GM12878 (cell line): ENCODE measurements at regions not wholly inside any gene's neighbourhood (a gene's known extent, or its start where the extent isn't known, plus 50 kb on each side); places are given as distances from the start of the nearest gene placed in this dataset.

ENCODE experiments used
- ATAC-seq: fragments of 200-7000 bp; cut with Tn5 transposase; 3 replicates; pipeline ENCODE4 v1.9.1; 2020; ENCODE audit warnings: mild to moderate bottlenecking, moderate library complexity
- BruUV-seq: library from RNA; stranded (reverse); fragments of 400-500 nt; replicated peaks from 2 replicates; lab custom pipeline; 2021; lab: Mats Ljungman, UMichigan
- CTCF ChIA-PET: fragments of 300-600 bp; sonication (Branson Sonifier 250); formaldehyde crosslinking; extraction: SDS; loops from one replicate; lab custom pipeline; 2021; ENCODE audit warnings: inconsistent platforms; lab: Yijun Ruan, JAX
- POLR2A ChIA-PET: fragments of 350-600 bp; formaldehyde crosslinking; extraction: SDS; loops from one replicate; lab custom pipeline; 2021; ENCODE audit warnings: inconsistent platforms; lab: Charles Lee
- RAD21 ChIA-PET: fragments of 300-600 bp; sonication (Branson Sonifier 250); formaldehyde crosslinking; loops from one replicate; lab custom pipeline; 2023; ENCODE audit warnings: antibody characterized with exemption; ENCODE audit not compliant: unreplicated experiment; lab: Charles Lee
- SMC1A ChIA-PET: fragments of 300-600 bp; sonication (Branson Sonifier 250); formaldehyde crosslinking; loops from one replicate; lab custom pipeline; 2023; ENCODE audit not compliant: unreplicated experiment, uncharacterized antibody; lab: Charles Lee
- DNase-seq: peaks from one replicate; pipeline ENCODE4 v3.0.0-alpha.2; 2011; ENCODE audit warnings: low read depth, low spot score
- FAIRE-seq: peaks from 3 replicates; lab custom pipeline; 2011; peaks lifted over from hg19 to GRCh38; lab: Jason Lieb, UNC
- H2AFZ ChIP-seq: 2 replicates; pipeline ENCODE4 v1.6.0; 2011; ENCODE audit warnings: low read depth, low read length, control low read depth; ENCODE audit not compliant: control insufficient read depth
- H3K27ac ChIP-seq: 2 replicates; pipeline ENCODE4 v1.5.1; 2011; ENCODE audit warnings: control low read depth; ENCODE audit not compliant: control insufficient read depth, insufficient read depth
- H3K27me3 ChIP-seq, 2 experiments: replicated peaks in 1 of 2; 2 replicates each; pipeline versions ENCODE4 v1.6.0 to v1.6.1; 2011; ENCODE audit warnings: low read length in 1 of 2; ENCODE audit not compliant: control insufficient read depth in 2 of 2, insufficient read depth in 2 of 2
- H3K36me3 ChIP-seq, 2 experiments: 2 replicates each; pipeline ENCODE4 v1.5.1; 2011; ENCODE audit warnings: low read length in 1 of 2; ENCODE audit not compliant: control insufficient read depth in 2 of 2, insufficient read depth in 2 of 2
- H3K4me1 ChIP-seq: 2 replicates; pipeline ENCODE4 v1.6.1; 2011; ENCODE audit warnings: mild to moderate bottlenecking, low read length, moderate library complexity, mixed read lengths; ENCODE audit not compliant: control insufficient read depth, insufficient read depth
- H3K4me2 ChIP-seq: 2 replicates; pipeline ENCODE4 v1.6.0; 2011; ENCODE audit warnings: control low read depth; ENCODE audit not compliant: control insufficient read depth, insufficient read depth
- H3K4me3 ChIP-seq: fragments of 200-600 bp; sonication (generic); 2 replicates; pipeline ENCODE4 v1.5.1; 2016
- H3K79me2 ChIP-seq: 2 replicates; pipeline ENCODE4 v1.6.0; 2011; ENCODE audit warnings: low read length; ENCODE audit not compliant: control insufficient read depth, insufficient read depth
- H3K9ac ChIP-seq: 2 replicates; pipeline ENCODE4 v1.8.0; 2011; ENCODE audit warnings: low read length, control low read depth, mixed read lengths; ENCODE audit not compliant: control insufficient read depth, insufficient read depth
- H3K9me3 ChIP-seq: replicated peaks from 3 replicates; pipeline ENCODE4 v1.5.1; 2011; ENCODE audit warnings: mild to moderate bottlenecking, low read length; ENCODE audit not compliant: control insufficient read depth, insufficient read depth
- H4K20me1 ChIP-seq: 2 replicates; pipeline ENCODE4 v1.6.0; 2011; ENCODE audit not compliant: control insufficient read depth, insufficient read depth
- E2F8 ChIP-seq: fragments of 450-650 bp; IDR thresholded peaks from 2 replicates; pipeline ENCODE4 v1.6.1; 2018; ENCODE audit warnings: mild to moderate bottlenecking, low read depth, moderate library complexity; ENCODE audit not compliant: partially characterized antibody
- ETV6 ChIP-seq, 2 experiments: fragments of 450-650 bp in 1 of 2; IDR thresholded peaks in 1 of 2; conservative IDR thresholded peaks in 1 of 2; 2 replicates each; pipeline ENCODE4 v1.6.1; 2014; ENCODE audit warnings: antibody characterized with exemption in 1 of 2, borderline replicate concordance in 1 of 2, low read depth in 1 of 2, mild to moderate bottlenecking in 1 of 2, moderate library complexity in 1 of 2
- WRNIP1 ChIP-seq: IDR thresholded peaks from 2 replicates; pipeline ENCODE4 v1.6.1; 2011; ENCODE audit warnings: low read depth, low read length, improper control_type of control experiment, borderline replicate concordance
- WGBS: methylation state at CpG from one replicate; pipeline ENCODE4 v1.1.6; 2016; ENCODE audit warnings: low lambda C conversion rate; ENCODE audit not compliant: insufficient replicate concordance, insufficient coverage; ENCODE audit errors: missing lambda C conversion rate; 5-methylcytosine and 5-hydroxymethylcytosine counted together
- in situ Hi-C: fragments of 300-500 bp; cut with MboI; formaldehyde crosslinking; loops from 9 replicates; pipeline ENCODE4 v1.14.3; 2018; ENCODE audit warnings: mixed read lengths
- intact Hi-C: fragments of 100-400 bp; cut with micrococcal nuclease; formaldehyde crosslinking; loops from one replicate; pipeline ENCODE4 v1.14.2; 2022; ENCODE audit not compliant: unreplicated experiment

- TF ChIP-seq E2F8 (no peak), ETV6 (conservative IDR thresholded peaks at IDR 0.05 in 1 of 2, IDR thresholded peaks at IDR 0.05 in 1 of 2; ENCODE audit: borderline replicate concordance in 1 of 2, low read depth in 1 of 2) (no peak), WRNIP1 (no peak)
- TF ChIP-seq, all 136 proteins: peak for 0
- in situ Hi-C loops, result no loop called here
- no TSS peak for BruUV-seq
Measured at GRCh38 chr4:156661555-156661954, 310.0 kb downstream of the PDGFC start.

More at GRCh38 chr4:156661555-156661954, 310.0 kb downstream of the PDGFC start:
- FAIRE-seq, result no peak
- ChIA-PET CTCF (interaction anchor here (1.2 kb wide), 1 partner anchor 15 kb away, joined by 4 read pairs; no protein-coding TSS in a partner anchor), RAD21 (interaction anchor here (1.0 kb wide), 1 partner anchor 226 kb away, joined by 3 read pairs; no protein-coding TSS in a partner anchor), POLR2A (no interaction called here), SMC1A (interaction anchor here (1.6 kb wide), 1 partner anchor 11 kb away, joined by 3 read pairs; no protein-coding TSS in a partner anchor)
- ATAC-seq, result no peak
- Histone ChIP-seq H3K36me3 (no peaks in the 10 kb centered on the region), H3K9me3 (no peaks in the 10 kb centered on the region), H3K4me3 (no peak overlapping the region), H3K79me2 (no peaks in the 10 kb centered on the region), H4K20me1 (no peaks in the 10 kb centered on the region), H3K9ac (no peak overlapping the region), H3K4me2 (no peak overlapping the region), H3K27me3 (no peaks in the 10 kb centered on the region), H3K4me1 (no peaks in the 10 kb centered on the region), H2AFZ (no peak overlapping the region), H3K27ac (no peak overlapping the region)
- 5% methylated on average over 1 of the region's 1 CpG for WGBS
- DNase-seq, result no peak
- intact Hi-C loops, result no loop called here
